ENCODE measurements at regions not wholly inside any gene's neighbourhood (a gene's known extent, or its start where the extent isn't known, plus 50 kb on each side); places are given as distances from the start of the nearest gene placed in this dataset.

DNA sequence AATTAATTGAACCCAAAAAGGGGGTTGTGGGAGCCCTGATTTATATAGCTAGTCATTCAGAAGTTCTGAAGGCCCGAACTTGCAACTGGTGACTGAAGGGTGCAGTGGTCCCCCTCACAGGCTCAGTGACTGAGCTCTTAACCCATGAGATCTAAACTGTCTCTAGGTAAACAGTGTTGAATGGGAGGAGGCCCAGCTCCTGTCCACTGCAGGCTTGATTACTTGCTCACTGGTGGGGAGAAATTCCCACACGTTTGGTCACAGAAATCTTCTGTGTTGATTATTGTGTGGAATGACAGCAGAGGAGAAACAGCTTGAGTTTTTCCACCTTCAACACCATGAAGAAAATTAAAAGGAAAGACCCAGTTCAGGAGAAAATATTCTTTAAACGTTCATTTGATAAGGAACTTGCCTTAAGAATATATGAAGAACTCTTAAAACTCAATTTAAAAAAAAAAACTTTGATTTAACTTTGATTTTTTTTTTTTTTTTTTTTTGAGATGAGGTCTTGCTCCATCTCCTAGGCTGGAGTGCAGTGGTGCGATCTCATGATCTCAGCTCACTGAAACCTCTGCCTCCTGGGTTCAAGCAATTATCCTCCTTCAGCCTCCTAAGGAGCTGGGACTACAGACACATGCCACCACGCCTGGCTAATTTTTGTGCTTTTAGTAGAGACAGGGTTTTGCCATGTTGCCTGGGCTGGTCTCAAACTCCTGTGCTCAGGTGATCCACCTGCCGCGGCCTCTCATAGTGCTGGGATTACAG lies 249.3 kb downstream of the UQCRFS1 start:
- no peak for ATAC-seq
- H3K27me3 Mint-ChIP-seq = no peaks in the 10 kb centered on the region
- POLR2A ChIA-PET = no interaction called here

DNA sequence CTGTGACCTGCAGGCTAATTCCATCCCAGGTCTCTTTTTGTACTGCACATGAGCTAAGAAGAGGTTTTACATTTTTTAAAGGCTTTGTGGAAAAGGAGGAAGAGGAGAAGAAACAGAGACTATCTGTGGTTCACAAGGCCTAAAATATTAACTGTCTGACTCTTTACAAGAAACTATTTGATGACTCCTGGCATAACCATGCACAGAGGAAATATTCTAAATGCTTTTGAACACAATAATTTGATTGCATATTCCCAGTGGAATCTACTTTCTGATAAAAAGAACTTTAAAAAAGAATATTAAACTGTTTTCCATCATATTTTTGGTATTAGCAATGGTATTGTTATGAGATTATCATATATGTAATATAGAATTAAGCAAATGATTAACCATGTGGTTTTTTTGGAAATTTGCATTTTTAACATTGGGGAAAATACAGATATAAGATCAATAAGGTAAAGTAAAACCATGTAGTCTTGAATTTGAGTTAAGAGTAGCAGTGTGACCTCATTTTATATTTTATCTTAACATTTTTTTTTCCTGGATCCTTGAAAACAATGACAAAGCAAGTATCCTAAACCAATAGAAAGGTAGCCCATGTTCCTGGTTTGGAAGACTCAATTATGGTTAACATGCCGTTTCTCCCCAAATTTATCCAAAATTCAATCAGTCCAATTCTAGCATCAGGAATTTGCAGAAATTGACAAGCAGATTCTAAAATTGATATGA lies 251.0 kb downstream of the UQCRFS1 start:
- no peaks in the 10 kb centered on the region for H3K4me1 Mint-ChIP-seq (ENCODE audit: low read depth)
- H3K27me3 Mint-ChIP-seq = peaks cover 2% of the 10 kb centered on the region
- H3K4me3 Mint-ChIP-seq = no peak overlapping the region
- DNase-seq = no peak
- intact Hi-C loops (cut with micrococcal nuclease) = no loop called here
- TF ChIP-seq, protein P1, sequence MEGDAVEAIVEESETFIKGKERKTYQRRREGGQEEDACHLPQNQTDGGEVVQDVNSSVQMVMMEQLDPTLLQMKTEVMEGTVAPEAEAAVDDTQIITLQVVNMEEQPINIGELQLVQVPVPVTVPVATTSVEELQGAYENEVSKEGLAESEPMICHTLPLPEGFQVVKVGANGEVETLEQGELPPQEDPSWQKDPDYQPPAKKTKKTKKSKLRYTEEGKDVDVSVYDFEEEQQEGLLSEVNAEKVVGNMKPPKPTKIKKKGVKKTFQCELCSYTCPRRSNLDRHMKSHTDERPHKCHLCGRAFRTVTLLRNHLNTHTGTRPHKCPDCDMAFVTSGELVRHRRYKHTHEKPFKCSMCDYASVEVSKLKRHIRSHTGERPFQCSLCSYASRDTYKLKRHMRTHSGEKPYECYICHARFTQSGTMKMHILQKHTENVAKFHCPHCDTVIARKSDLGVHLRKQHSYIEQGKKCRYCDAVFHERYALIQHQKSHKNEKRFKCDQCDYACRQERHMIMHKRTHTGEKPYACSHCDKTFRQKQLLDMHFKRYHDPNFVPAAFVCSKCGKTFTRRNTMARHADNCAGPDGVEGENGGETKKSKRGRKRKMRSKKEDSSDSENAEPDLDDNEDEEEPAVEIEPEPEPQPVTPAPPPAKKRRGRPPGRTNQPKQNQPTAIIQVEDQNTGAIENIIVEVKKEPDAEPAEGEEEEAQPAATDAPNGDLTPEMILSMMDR (IDR thresholded peaks at IDR 0.05) = no peak
- ChIA-PET CTCF (no interaction called here), POLR2A (no interaction called here)
- H3K36me3 Mint-ChIP-seq (ENCODE audit: low read depth) = no peaks in the 10 kb centered on the region
- ATAC-seq = no peak
- H3K9me3 Mint-ChIP-seq = no peaks in the 10 kb centered on the region
- no peak overlapping the region for H3K27ac Mint-ChIP-seq

More for the DNA sequence above, 249.3 kb downstream of the UQCRFS1 start:
- TF ChIP-seq, protein P1 (IDR thresholded peaks at IDR 0.05) = no peak
- H3K4me3 Mint-ChIP-seq = no peak overlapping the region
- intact Hi-C loops (cut with micrococcal nuclease) = no loop called here
- no peaks in the 10 kb centered on the region for H3K4me1 Mint-ChIP-seq (ENCODE audit: low read depth)
- H3K9me3 Mint-ChIP-seq = no peaks in the 10 kb centered on the region
- H3K27ac Mint-ChIP-seq = no peak overlapping the region
- no peaks in the 10 kb centered on the region for H3K36me3 Mint-ChIP-seq (ENCODE audit: low read depth)
- CTCF ChIA-PET = no interaction called here
- DNase-seq = no peak

DNA sequence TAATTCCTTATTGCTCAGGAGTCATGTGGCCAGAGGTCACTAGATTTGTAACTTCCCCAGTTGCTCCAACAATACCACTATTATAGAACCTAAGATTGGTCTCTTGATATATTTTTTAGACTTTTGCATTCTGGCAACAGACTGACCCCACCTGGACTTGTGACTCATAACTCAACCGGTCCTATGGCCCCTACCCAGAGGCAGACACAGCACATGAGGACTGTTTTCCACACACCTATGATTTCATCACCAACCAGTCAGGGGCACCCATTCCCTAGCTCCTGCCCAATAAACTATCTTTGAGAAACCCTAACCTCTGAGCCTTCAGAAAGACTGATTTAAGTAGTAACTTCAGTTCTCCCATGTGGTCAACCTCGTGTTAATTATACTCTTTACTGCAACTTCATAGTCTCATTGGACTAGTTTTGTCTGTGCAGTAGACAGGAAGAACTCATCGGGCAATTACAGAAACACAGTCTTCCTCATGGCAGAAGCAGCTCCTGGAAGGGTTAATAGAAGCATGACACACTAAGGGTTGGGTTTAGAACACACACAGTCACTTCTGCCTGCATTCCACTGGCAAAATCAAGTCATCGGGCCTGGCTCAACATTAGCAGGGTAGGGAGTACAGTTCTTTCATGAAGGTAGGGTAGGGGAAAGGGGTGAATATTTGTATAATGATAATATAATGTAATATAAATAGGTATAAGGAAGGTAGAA lies 251.8 kb downstream of the UQCRFS1 start:
- intact Hi-C loops (cut with micrococcal nuclease) = no loop called here
- Mint-ChIP-seq H3K27me3 (peaks cover 2% of the 10 kb centered on the region), H3K27ac (no peak overlapping the region), H3K4me3 (no peak overlapping the region), H3K36me3 (ENCODE audit: low read depth) (no peaks in the 10 kb centered on the region), H3K9me3 (no peaks in the 10 kb centered on the region), H3K4me1 (ENCODE audit: low read depth) (no peaks in the 10 kb centered on the region)
- no peak for ATAC-seq
- ChIA-PET CTCF (no interaction called here), POLR2A (no interaction called here)
- DNase-seq = no peak
- TF ChIP-seq, protein P1 (IDR thresholded peaks at IDR 0.05) = no peak

DNA sequence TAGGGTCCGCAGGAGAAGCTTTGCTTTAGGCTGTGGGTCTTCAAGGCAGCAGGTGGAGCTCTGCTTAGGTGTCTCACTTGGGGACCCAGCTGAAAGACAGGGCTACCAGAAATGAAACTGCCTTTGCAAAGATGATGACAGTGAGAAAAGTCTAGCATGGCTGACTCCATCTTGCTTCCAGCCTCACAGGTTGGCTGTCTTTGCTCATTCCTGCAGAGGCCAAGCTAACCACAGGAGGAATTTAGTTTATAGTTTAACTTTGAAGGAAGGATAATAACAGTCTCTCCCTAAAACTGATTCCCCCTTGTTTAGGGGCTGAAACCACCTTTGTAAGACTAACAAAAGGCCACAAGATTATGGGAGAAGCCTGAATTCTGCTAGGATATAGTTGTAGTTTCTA lies 252.4 kb downstream of the UQCRFS1 start:
- ChIA-PET CTCF (no interaction called here), POLR2A (interaction anchor here (0.6 kb wide), 1 partner anchor 30 kb away, joined by 3 read pairs; no protein-coding TSS in a partner anchor)
- intact Hi-C loops (cut with micrococcal nuclease) = no loop called here
- H3K27me3 Mint-ChIP-seq = peaks cover 2% of the 10 kb centered on the region
- no peak for DNase-seq
- H3K36me3 Mint-ChIP-seq (ENCODE audit: low read depth) = no peaks in the 10 kb centered on the region
- no peaks in the 10 kb centered on the region for H3K4me1 Mint-ChIP-seq (ENCODE audit: low read depth)
- H3K27ac Mint-ChIP-seq = no peak overlapping the region
- H3K4me3 Mint-ChIP-seq = no peak overlapping the region
- H3K9me3 Mint-ChIP-seq = no peaks in the 10 kb centered on the region
- TF ChIP-seq, protein P1 (IDR thresholded peaks at IDR 0.05) = no peak
- no peak for ATAC-seq

DNA sequence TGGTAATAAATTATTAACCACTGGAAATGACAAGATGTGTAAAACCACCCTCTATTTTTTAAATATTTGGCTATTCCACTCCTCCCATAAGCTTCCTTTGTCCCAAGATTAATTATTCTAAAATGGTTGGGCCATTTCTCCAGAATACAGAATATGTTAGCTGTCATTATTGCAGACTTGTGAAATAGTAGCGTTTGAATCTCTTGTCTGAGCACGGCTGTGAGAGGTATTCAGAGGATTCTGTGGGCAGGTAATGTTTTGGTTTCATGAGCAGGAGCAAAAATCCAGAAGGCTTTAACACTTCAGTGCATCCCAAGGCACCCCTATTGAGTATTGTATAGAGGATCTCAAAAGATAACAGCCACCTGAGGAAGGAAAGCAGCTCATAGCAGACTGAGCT lies 256.0 kb downstream of the UQCRFS1 start:
- intact Hi-C loops (cut with micrococcal nuclease) = no loop called here
- Mint-ChIP-seq H3K27ac (no peak overlapping the region), H3K36me3 (ENCODE audit: low read depth) (no peaks in the 10 kb centered on the region), H3K9me3 (no peaks in the 10 kb centered on the region), H3K4me3 (no peak overlapping the region), H3K4me1 (ENCODE audit: low read depth) (no peaks in the 10 kb centered on the region), H3K27me3 (peaks cover 2% of the 10 kb centered on the region)
- POLR2A ChIA-PET = no interaction called here
- CTCF ChIA-PET = no interaction called here
- no peak for ATAC-seq
- no peak for DNase-seq
- TF ChIP-seq, protein P1 (IDR thresholded peaks at IDR 0.05) = no peak

Data from activated CD8-positive, alpha-beta T cell treated with anti-CD3 and anti-CD28 coated beads for 36 hours (primary cell).